Thyroid gland (tissue), 4 donors: ENCODE measurements at regions not wholly inside any gene's neighbourhood (a gene's known extent, or its start where the extent isn't known, plus 50 kb on each side); places are given as distances from the start of the nearest gene placed in this dataset.

Experiments
- CTCF ChIP-seq, 6 experiments: fragments of 200-600 bp in 3 of 6; fragments of 450-650 bp in 3 of 6; sonication (generic) in 3 of 6; IDR thresholded peaks; one replicate each; pipeline ENCODE4 v1.5.1; 2016 to 2019; ENCODE audit warnings: antibody characterized with exemption in 6 of 6, mild to moderate bottlenecking in 2 of 6, inconsistent platforms in 1 of 6, moderate library complexity in 1 of 6
- POLR2A ChIP-seq, 2 donors: fragments of 450-650 bp; IDR thresholded peaks; one replicate each; pipeline ENCODE4 v1.6.1; 2017; ENCODE audit warnings: antibody characterized with exemption in 2 of 2, mild to moderate bottlenecking in 2 of 2, moderate library complexity in 1 of 2

- TF ChIP-seq CTCF (IDR thresholded peaks at IDR 0.05), result no peak
- no peak for TF ChIP-seq POLR2A (IDR thresholded peaks at IDR 0.05)
Observed at GRCh38 chrX:81925812-81926211, 723.9 kb downstream of the SH3BGRL start.
